Activated naive CD4-positive, alpha-beta T cell treated with anti-CD3 and anti-CD28 coated beads, Interleukin-2, amount 50 U/mL, for 24 hours (primary cell): ENCODE measurements at regions not wholly inside any gene's neighbourhood (a gene's known extent, or its start where the extent isn't known, plus 50 kb on each side); places are given as distances from the start of the nearest gene placed in this dataset.

ENCODE experiments used
- H3K27ac Mint-ChIP-seq: one replicate; pipeline ENCODE4 v1.8.0; 2021; ENCODE audit warnings: mild to moderate bottlenecking, mixed read lengths
- H3K27me3 Mint-ChIP-seq: one replicate; pipeline ENCODE4 v1.8.0; 2021; ENCODE audit warnings: mixed read lengths
- H3K36me3 Mint-ChIP-seq: one replicate; pipeline ENCODE4 v1.8.0; 2021; ENCODE audit warnings: mixed read lengths
- H3K4me1 Mint-ChIP-seq: one replicate; pipeline ENCODE4 v1.8.0; 2021; ENCODE audit warnings: mixed read lengths
- H3K4me3 Mint-ChIP-seq: one replicate; pipeline ENCODE4 v1.8.0; 2021; ENCODE audit warnings: mild to moderate bottlenecking, mixed read lengths
- H3K9me3 Mint-ChIP-seq: one replicate; pipeline ENCODE4 v1.8.0; 2021; ENCODE audit warnings: mixed read lengths

DNA sequence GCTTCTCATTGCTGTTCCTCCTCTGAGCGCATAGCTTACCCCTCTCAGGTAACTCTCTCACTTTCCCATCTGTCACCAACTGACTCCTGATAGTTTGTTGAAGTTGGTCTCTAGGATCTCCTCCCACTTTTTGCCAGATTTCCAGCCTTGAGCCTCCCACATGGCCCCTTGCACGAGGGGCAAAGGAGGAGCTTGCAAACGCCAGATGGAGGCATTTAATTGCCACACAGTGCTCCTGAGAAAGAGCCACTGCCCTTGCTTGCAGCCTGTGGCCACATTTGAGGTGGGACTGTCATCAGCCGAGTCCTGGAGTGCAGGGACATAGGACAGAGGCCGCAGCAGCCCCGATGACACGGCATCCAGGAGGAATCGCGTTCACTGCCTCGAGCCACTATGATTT is 348.7 kb downstream of the SMOC2 start:
- H3K27ac Mint-ChIP-seq = no peak overlapping the region
- no peaks in the 10 kb centered on the region for H3K4me1 Mint-ChIP-seq
- no peaks in the 10 kb centered on the region for H3K36me3 Mint-ChIP-seq
- no peak overlapping the region for H3K4me3 Mint-ChIP-seq
- H3K27me3 Mint-ChIP-seq = no peaks in the 10 kb centered on the region
- no peaks in the 10 kb centered on the region for H3K9me3 Mint-ChIP-seq

DNA sequence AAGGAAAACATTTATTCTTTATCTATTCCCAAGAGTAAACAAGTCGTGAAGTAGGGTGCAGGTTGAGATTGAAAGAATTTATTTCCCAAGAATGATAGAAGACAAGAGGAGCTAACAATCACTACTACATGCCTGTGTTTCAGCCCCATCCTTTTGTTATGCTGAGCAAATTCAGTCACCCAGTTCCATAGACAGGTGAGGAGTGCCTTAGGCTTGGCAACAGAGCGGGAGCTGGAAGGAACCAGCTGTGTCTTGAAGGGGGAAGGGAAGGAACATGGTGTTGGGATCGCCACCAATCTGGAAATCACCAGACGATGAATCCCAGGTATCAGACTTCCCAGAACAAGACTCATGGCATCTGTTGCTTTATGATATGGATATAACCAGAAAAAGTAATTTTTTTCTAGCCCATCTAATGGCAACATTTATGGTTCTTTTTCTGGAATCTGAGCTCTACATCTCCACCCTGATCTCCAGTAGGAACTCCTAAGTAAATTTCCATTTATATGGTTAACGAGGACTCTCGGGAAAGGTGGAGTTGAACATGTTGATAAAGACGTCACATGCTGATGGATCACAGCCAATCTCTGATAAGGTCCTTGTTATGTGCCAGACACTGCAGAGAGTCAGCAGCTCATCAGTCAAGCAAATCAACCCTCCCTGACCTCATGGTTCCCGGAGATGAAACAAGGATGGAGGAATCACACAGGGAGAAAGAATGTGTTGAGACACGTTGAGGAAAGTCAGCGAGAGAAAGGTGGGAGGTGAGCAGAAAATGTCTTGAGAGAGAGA is 344.9 kb downstream of the SMOC2 start:
- Mint-ChIP-seq H3K36me3 (no peaks in the 10 kb centered on the region), H3K4me3 (no peak overlapping the region)

GRCh38 chr6:168784426-168784825 is 343.4 kb downstream of the SMOC2 start:
- Mint-ChIP-seq H3K27ac (no peak overlapping the region), H3K36me3 (no peaks in the 10 kb centered on the region), H3K4me1 (no peaks in the 10 kb centered on the region), H3K27me3 (no peaks in the 10 kb centered on the region), H3K9me3 (no peaks in the 10 kb centered on the region), H3K4me3 (no peak overlapping the region)

More for the DNA sequence above, 344.9 kb downstream of the SMOC2 start:
- Mint-ChIP-seq H3K27me3 (no peaks in the 10 kb centered on the region), H3K27ac (no peak overlapping the region), H3K9me3 (no peaks in the 10 kb centered on the region), H3K4me1 (no peaks in the 10 kb centered on the region)

GRCh38 chr6:168783720-168784119 is 342.7 kb downstream of the SMOC2 start:
- Mint-ChIP-seq H3K4me1 (no peaks in the 10 kb centered on the region), H3K36me3 (no peaks in the 10 kb centered on the region), H3K27ac (no peak overlapping the region), H3K4me3 (no peak overlapping the region), H3K27me3 (no peaks in the 10 kb centered on the region), H3K9me3 (no peaks in the 10 kb centered on the region)

DNA sequence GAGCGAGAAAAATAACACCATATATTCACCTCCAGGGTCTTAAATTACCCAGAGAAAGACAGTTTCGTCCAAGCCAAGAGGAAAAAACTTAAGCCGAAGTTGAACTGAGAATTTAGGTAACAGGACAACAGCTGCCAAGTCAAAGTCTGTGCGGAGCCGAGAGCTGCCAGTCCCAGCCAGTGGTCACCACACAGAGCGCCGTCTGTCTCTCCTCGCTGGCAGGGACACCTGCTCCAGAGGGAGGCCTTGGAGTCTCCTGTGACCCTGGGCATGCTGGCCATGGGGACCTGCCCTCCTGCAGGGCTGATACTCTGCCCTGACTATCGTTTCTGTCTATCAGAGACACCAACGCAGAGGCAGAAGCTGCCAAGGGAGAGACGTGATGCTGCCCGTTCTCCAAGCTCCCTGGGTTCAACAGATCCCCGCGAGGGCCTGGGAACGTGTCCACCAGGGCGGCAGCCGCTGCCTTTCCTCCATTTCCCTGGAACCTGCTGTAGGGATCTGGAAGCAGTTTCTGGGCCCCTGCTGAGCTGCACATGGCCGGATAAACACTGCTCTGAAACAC is 341.3 kb downstream of the SMOC2 start:
- no peak overlapping the region for H3K27ac Mint-ChIP-seq
- no peaks in the 10 kb centered on the region for H3K36me3 Mint-ChIP-seq
- H3K4me3 Mint-ChIP-seq = no peak overlapping the region
- no peaks in the 10 kb centered on the region for H3K4me1 Mint-ChIP-seq
- peaks cover 6% of the 10 kb centered on the region for H3K27me3 Mint-ChIP-seq
- H3K9me3 Mint-ChIP-seq = no peaks in the 10 kb centered on the region

DNA sequence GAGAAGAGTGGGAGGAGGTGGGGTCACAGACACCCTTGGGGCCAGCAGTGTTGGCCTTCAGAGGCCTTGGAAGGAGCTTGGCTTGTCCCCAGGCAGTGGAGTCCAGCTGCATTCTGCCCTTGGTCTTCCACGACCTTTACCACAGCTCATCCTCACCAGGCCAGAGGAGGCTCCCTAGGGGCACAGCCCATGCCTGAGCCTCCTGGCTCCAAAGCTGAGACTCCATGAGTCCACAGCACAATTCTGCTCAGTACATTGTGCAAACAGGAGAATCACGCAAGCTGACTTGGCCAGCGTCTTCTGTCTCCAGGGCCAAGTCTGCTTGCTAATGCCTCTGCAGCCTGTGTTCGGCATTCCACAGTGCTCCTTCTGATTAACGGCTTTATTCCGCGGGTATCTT is 337.2 kb downstream of the SMOC2 start:
- peaks cover 18% of the 10 kb centered on the region for H3K9me3 Mint-ChIP-seq
- no peaks in the 10 kb centered on the region for H3K4me1 Mint-ChIP-seq
- no peaks in the 10 kb centered on the region for H3K36me3 Mint-ChIP-seq
- peaks cover 10% of the 10 kb centered on the region for H3K27me3 Mint-ChIP-seq
- no peak overlapping the region for H3K4me3 Mint-ChIP-seq
- H3K27ac Mint-ChIP-seq = no peak overlapping the region

- no peaks in the 10 kb centered on the region for H3K36me3 Mint-ChIP-seq
- H3K4me3 Mint-ChIP-seq = no peak overlapping the region
- peaks cover 12% of the 10 kb centered on the region for H3K27me3 Mint-ChIP-seq
- peaks cover 18% of the 10 kb centered on the region for H3K9me3 Mint-ChIP-seq
- H3K4me1 Mint-ChIP-seq = no peaks in the 10 kb centered on the region
- no peak overlapping the region for H3K27ac Mint-ChIP-seq
Measured at GRCh38 chr6:168774381-168774780, 333.4 kb downstream of the SMOC2 start.

DNA sequence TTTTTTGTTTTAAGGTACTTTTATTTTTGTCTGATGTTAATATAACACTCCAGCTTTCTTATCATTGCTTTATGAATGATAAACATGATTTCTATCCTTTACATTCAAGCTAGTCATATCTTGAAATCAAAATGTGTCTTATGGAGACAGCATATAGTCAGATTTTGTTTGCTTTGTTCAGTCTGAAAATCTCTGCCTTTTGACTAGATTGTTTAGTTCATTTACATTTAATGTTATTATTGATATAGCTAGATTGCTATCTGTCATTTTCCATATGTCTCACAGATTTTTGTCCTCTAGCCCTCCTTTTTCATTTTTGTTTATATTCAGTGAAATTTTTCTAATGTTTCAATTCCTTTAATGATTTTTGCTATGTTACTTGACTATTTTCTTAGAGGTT is 332.8 kb downstream of the SMOC2 start:
- H3K36me3 Mint-ChIP-seq = no peaks in the 10 kb centered on the region
- peaks cover 12% of the 10 kb centered on the region for H3K27me3 Mint-ChIP-seq
- no peaks in the 10 kb centered on the region for H3K4me1 Mint-ChIP-seq
- peaks cover 18% of the 10 kb centered on the region for H3K9me3 Mint-ChIP-seq
- no peak overlapping the region for H3K4me3 Mint-ChIP-seq
- H3K27ac Mint-ChIP-seq = no peak overlapping the region

- no peaks in the 10 kb centered on the region for H3K9me3 Mint-ChIP-seq
- no peak overlapping the region for H3K4me3 Mint-ChIP-seq
- no peaks in the 10 kb centered on the region for H3K4me1 Mint-ChIP-seq
- H3K27me3 Mint-ChIP-seq = peaks cover 5% of the 10 kb centered on the region
- no peak overlapping the region for H3K27ac Mint-ChIP-seq
- no peaks in the 10 kb centered on the region for H3K36me3 Mint-ChIP-seq
Measured at GRCh38 chr6:168765752-168766151, 324.8 kb downstream of the SMOC2 start.

DNA sequence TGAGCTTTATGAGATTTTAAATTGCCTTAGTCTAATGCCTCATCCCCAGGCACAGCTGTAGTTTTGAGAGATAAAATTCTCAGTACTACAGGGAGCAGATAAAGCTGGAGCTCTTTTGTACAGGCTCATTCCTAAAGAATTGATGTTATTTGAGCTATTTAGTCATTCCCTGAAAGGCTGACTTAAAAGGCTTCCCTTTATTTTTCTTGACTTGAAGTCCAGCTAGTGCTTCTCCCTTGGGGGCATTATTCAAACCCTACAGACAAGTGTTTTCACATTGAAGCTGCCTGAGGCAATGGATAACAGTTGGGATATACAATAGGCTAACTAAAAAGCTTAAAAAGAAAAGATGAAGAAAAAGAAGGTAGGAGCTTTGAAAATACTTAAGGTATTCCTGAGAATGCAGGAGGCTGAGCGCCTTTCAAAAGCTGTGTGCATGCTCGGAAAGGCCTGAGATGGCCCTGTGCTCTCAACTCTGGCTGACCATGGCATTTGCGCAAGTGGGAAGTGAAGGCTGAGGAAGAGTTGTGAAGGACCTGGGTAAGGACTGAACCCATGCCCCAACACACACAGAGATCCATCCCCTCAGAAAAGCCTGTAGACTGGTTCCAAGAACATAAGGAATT is 315.1 kb downstream of the SMOC2 start:
- no peaks in the 10 kb centered on the region for H3K4me1 Mint-ChIP-seq
- H3K27me3 Mint-ChIP-seq = peaks cover 10% of the 10 kb centered on the region
- no peaks in the 10 kb centered on the region for H3K9me3 Mint-ChIP-seq

GRCh38 chr6:168746643-168747042 is 305.7 kb downstream of the SMOC2 start:
- Mint-ChIP-seq H3K27me3 (no peaks in the 10 kb centered on the region), H3K27ac (no peak overlapping the region), H3K4me1 (no peaks in the 10 kb centered on the region), H3K4me3 (no peak overlapping the region), H3K9me3 (no peaks in the 10 kb centered on the region), H3K36me3 (no peaks in the 10 kb centered on the region)

More for the DNA sequence above, 315.1 kb downstream of the SMOC2 start:
- H3K27ac Mint-ChIP-seq = no peak overlapping the region
- H3K36me3 Mint-ChIP-seq = no peaks in the 10 kb centered on the region
- H3K4me3 Mint-ChIP-seq = no peak overlapping the region

GRCh38 chr6:168746013-168746412 is 305.0 kb downstream of the SMOC2 start:
- no peak overlapping the region for H3K27ac Mint-ChIP-seq
- no peak overlapping the region for H3K4me3 Mint-ChIP-seq
- no peaks in the 10 kb centered on the region for H3K4me1 Mint-ChIP-seq
- H3K27me3 Mint-ChIP-seq = no peaks in the 10 kb centered on the region
- H3K9me3 Mint-ChIP-seq = no peaks in the 10 kb centered on the region
- H3K36me3 Mint-ChIP-seq = no peaks in the 10 kb centered on the region

GRCh38 chr6:168744861-168745260 is 303.9 kb downstream of the SMOC2 start:
- Mint-ChIP-seq H3K4me3 (no peak overlapping the region), H3K9me3 (no peaks in the 10 kb centered on the region), H3K4me1 (no peaks in the 10 kb centered on the region), H3K36me3 (no peaks in the 10 kb centered on the region), H3K27ac (no peak overlapping the region), H3K27me3 (no peaks in the 10 kb centered on the region)

- Mint-ChIP-seq H3K27me3 (no peaks in the 10 kb centered on the region), H3K36me3 (no peaks in the 10 kb centered on the region)
Measured at GRCh38 chr6:168741942-168742782, 301.2 kb downstream of the SMOC2 start.

DNA sequence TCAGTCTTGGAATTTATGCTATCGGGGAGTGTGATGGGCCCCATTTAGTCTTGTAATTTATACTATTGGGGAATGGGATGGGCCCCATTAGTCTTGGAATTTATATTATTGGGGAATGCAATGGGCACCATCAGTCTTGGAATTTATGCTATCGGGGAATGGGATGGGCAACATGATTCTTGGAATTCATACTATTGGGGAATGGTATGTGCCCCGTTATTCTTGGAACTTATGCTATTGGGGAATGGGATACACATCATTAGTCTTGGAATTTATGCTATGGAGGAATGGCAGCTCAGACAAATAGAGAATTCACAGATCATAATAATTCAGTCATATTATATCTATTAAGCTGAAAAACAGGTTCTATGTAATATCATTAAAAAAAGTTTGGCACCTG is 300.3 kb downstream of the SMOC2 start:
- Mint-ChIP-seq H3K27me3 (no peaks in the 10 kb centered on the region), H3K27ac (no peak overlapping the region), H3K36me3 (no peaks in the 10 kb centered on the region), H3K4me3 (no peak overlapping the region), H3K9me3 (peaks cover 12% of the 10 kb centered on the region), H3K4me1 (no peaks in the 10 kb centered on the region)

More at GRCh38 chr6:168741942-168742782, 301.2 kb downstream of the SMOC2 start:
- H3K4me1 Mint-ChIP-seq = no peaks in the 10 kb centered on the region
- H3K4me3 Mint-ChIP-seq = no peak overlapping the region
- no peak overlapping the region for H3K27ac Mint-ChIP-seq
- H3K9me3 Mint-ChIP-seq = peaks cover 12% of the 10 kb centered on the region
